ENCODE measurements at regions not wholly inside any gene's neighbourhood (a gene's known extent, or its start where the extent isn't known, plus 50 kb on each side); places are given as distances from the start of the nearest gene placed in this dataset.
A peak's percentile ranks its signal among the peaks of the same experiment; 100 is the strongest.

DNA sequence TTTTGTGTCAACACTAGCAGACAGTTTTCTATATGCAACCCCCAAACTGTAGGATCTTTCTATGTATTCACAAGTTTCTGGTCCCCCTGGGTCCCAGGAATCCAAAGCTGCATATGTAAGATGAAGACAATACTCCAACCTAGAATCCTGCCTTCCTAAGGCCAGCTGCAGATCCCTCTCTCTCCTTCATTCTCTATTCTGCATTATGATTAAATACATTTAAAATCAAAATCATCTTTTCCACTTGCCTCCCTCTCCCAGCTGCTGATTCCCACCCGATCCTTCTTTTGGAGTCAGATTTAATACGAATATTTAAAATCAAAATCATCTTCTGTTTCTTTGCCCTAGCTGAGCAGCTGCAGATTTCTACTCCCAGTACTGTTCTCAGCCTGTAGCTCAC, 783.0 kb upstream of the ZEB2 start:
- CTCF ChIA-PET = interaction anchor here (0.6 to 0.7 kb wide), 2 partner anchors 145 to 151 kb away, joined by 3 to 4 read pairs; no protein-coding TSS in a partner anchor
- TF ChIP-seq, protein P1, sequence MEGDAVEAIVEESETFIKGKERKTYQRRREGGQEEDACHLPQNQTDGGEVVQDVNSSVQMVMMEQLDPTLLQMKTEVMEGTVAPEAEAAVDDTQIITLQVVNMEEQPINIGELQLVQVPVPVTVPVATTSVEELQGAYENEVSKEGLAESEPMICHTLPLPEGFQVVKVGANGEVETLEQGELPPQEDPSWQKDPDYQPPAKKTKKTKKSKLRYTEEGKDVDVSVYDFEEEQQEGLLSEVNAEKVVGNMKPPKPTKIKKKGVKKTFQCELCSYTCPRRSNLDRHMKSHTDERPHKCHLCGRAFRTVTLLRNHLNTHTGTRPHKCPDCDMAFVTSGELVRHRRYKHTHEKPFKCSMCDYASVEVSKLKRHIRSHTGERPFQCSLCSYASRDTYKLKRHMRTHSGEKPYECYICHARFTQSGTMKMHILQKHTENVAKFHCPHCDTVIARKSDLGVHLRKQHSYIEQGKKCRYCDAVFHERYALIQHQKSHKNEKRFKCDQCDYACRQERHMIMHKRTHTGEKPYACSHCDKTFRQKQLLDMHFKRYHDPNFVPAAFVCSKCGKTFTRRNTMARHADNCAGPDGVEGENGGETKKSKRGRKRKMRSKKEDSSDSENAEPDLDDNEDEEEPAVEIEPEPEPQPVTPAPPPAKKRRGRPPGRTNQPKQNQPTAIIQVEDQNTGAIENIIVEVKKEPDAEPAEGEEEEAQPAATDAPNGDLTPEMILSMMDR (conservative IDR thresholded peaks at IDR 0.05; ENCODE audit: low read depth) = no peak

DNA sequence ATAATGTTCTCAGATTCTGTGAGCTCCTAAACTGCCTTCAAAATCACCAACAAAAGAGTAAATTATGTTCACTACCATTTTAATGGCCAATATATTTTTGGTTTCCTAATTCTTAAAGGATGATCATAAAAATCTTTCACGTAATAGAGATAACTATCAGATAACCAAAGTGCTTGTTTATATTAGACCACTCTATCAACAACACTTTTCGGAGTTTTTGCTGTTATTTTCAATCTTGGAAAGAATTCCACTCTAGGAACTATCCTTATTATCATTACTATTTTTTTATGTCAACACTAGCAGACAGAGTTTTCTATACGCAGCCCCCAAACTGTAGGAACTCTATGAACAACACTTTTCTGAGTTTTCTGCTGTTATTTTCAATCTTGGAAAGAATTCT, 782.5 kb upstream of the ZEB2 start:
- TF ChIP-seq, protein P1 (conservative IDR thresholded peaks at IDR 0.05; ENCODE audit: low read depth) = no peak
- no peak overlapping the region for H3K27ac ChIP-seq
- POLR2A ChIA-PET (ENCODE audit: low non-redundant PET) = no interaction called here
- CTCF ChIA-PET = interaction anchor here (0.7 kb wide), 1 partner anchor 150 kb away, joined by 3 read pairs; no protein-coding TSS in a partner anchor
- DNase-seq (ENCODE audit: low spot score) = no peak

More for the DNA sequence above, 783.0 kb upstream of the ZEB2 start:
- POLR2A ChIA-PET (ENCODE audit: low non-redundant PET) = no interaction called here
- no peak for DNase-seq (ENCODE audit: low spot score)
- H3K27ac ChIP-seq = no peak overlapping the region

DNA sequence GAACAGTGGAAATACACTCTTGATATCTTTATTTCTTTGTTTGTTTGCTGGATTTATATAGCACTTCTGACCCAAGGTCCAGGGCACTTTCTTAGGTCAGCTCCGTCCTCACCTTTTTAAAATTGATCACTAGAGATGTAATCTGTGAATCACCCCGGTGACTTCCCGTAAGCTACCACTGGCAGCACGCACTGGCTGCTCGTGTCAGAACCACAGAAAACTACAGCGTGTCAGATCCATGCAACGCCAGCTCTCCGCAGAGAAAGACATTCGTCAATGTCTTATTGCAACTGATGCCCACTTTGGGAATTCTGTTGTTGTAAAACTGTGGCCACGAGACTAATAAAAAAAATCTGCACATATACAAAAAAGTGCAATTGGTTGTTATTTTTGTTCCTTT, 779.4 kb upstream of the ZEB2 start:
- ChIA-PET CTCF (interaction anchor here (0.6 kb wide), 1 partner anchor 1024 kb away, joined by 3 read pairs; no protein-coding TSS in a partner anchor), POLR2A (ENCODE audit: low non-redundant PET) (no interaction called here)
- TF ChIP-seq, protein P1 (conservative IDR thresholded peaks at IDR 0.05; ENCODE audit: low read depth) = no peak

GRCh38 chr2:145292166-145292565, 772.2 kb upstream of the ZEB2 start:
- ChIA-PET CTCF (interaction anchor here (0.6 kb wide), 1 partner anchor 1934 kb away, joined by 3 read pairs; no protein-coding TSS in a partner anchor), POLR2A (ENCODE audit: low non-redundant PET) (no interaction called here)
- TF ChIP-seq, protein P1 (conservative IDR thresholded peaks at IDR 0.05; ENCODE audit: low read depth) = no peak

More for the DNA sequence above, 779.4 kb upstream of the ZEB2 start:
- no peak overlapping the region for H3K27ac ChIP-seq
- DNase-seq (ENCODE audit: low spot score) = no peak

DNA sequence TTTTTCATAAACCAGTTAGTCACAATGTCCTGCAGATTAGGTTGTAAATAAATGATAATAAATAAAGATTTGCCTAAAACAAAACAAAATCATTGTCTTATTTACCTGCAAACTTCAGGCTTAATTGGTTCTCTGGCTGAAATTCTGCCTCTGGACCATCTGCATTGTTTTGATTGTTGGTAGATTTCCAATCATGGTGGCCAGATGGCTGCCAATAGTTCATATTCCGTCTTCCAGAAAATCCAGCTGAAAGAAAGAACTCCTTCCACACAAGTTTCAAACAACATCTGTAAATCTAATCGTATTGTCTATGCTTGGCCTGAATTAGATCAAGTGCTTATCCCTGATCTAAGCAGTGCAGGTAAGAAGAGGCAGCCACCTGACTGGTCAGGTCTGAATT, 771.1 kb upstream of the ZEB2 start:
- DNase-seq (ENCODE audit: low spot score) = no peak
- POLR2A ChIA-PET (ENCODE audit: low non-redundant PET) = no interaction called here
- H3K27ac ChIP-seq = no peak overlapping the region
- TF ChIP-seq, protein P1 (conservative IDR thresholded peaks at IDR 0.05; ENCODE audit: low read depth) = no peak
- CTCF ChIA-PET = no interaction called here

More at GRCh38 chr2:145292166-145292565, 772.2 kb upstream of the ZEB2 start:
- H3K27ac ChIP-seq = no peak overlapping the region
- peak; percentile 7 for DNase-seq (ENCODE audit: low spot score)

GRCh38 chr2:145289946-145290345, 770.0 kb upstream of the ZEB2 start:
- no peak for DNase-seq (ENCODE audit: low spot score)
- H3K27ac ChIP-seq = no peak overlapping the region
- TF ChIP-seq, protein P1 (conservative IDR thresholded peaks at IDR 0.05; ENCODE audit: low read depth) = no peak
- ChIA-PET CTCF (no interaction called here), POLR2A (ENCODE audit: low non-redundant PET) (no interaction called here)
